ENCODE measurements at regions not wholly inside any gene's neighbourhood (a gene's known extent, or its start where the extent isn't known, plus 50 kb on each side); places are given as distances from the start of the nearest gene placed in this dataset.

- TF ChIP-seq CTCF (IDR thresholded peaks at IDR 0.05): no peak
- no peak for TF ChIP-seq POLR2A (IDR thresholded peaks at IDR 0.05)
These were observed 103.3 kb upstream of the VRK2 start for GRCh38 chr2:57943315-57943714.
